Kidney tubule cell (primary cell): ENCODE measurements at regions not wholly inside any gene's neighbourhood (a gene's known extent, or its start where the extent isn't known, plus 50 kb on each side); places are given as distances from the start of the nearest gene placed in this dataset.
"Not testable (repeated sequence)": the region's sequence is repeated elsewhere in the genome, so short reads cannot be mapped to it uniquely, and the experiment has no call there.

Source experiments
- DNase-seq: peaks from one replicate; pipeline ENCODE4 v3.0.0-alpha.2; 2018; ENCODE audit warnings: low spot score

DNA sequence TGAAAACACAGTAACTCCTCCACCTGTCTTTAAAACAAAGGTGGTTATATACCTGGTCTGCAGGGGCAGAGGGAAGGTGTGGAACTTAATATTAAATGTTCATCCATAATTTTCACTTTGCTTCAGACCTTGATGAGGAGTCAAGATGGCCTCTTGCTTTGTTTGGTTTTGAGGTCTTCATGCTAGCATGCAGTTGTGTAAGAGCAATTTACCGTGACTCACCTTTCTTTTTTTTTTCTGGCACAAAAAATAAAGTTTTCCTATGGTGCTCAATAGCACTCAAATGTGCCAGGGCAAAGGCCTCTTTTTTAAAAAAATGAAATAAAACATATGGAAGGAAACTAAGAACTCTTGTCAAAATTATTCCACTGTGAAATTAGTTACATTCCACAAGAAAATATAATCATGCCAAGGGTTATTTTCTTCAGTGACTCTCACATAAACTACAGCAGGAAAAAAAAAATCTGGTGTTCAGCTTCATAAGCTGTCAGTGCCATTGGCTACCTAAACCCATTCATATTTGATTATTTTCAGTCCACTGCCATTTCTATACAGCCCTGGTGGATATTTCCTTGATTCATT is 128.2 kb downstream of the SLC7A11 start:
- DNase-seq: peak; percentile 45

GRCh38 chr4:138112890-138113289 is 129.3 kb downstream of the SLC7A11 start:
- DNase-seq: not testable (repeated sequence)

DNA sequence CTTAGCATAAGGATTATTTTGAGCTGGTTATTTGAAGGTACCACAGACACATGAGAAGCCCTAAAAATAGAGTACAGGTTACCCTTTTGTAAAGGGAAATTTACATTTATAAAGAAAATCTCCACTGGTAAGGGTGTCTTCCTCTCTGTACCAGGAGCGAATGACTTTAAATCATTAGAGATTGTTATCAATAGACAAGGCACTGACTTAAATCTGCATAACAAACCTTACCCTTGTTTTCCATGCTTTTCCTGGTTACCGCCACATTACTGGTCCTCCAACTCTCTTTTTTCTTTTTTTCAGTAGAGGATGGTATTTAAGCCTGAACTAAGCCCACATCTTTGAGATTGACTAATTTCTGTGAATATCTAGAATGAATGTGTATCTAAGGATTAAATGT is 129.8 kb downstream of the SLC7A11 start:
- no peak for DNase-seq

DNA sequence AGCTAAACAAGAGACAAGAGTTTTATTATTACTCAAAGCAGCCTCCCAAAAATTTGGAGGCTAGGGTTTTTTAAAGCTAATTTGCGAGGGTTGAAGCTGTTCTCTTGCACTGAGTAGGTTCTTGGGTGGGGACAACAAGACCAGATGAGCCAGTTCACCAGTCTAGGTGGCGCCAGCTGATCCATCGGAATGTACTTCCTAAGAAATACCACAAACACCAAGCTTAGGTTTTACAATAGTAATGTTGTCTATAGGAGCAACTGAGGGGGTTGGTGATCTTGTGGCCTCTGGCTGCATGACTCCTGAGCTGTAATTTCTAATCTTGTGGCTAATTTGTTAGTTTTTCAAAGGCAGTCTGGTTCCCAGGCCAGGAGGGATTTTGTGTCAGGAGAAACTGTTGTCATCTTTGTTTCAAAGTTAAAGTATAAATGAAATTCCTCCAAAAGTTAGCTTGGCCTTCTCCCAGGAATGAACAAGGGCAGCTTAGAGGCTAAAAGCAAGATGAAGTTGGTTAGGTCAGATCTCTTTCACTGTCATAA is 130.6 kb downstream of the SLC7A11 start:
- DNase-seq: peak; percentile 49

DNA sequence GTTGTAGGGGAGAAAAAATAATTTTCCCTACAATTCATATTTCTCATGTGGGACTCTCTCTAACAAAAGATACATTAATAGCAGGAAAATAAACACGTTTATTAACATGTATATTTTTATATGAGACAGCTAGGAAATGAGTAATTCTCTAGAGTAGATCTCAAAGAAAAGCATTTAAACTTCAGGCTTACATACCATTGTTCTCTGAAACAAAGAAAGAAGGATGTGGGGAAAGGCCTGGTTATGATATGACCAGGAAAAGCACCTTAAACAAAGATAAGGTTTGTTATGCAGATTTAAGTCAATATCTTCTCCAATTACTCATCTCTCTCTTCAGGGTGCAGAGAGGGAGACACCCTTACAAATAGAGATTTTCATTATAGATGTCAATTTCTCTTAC is 131.3 kb downstream of the SLC7A11 start:
- no peak for DNase-seq

DNA sequence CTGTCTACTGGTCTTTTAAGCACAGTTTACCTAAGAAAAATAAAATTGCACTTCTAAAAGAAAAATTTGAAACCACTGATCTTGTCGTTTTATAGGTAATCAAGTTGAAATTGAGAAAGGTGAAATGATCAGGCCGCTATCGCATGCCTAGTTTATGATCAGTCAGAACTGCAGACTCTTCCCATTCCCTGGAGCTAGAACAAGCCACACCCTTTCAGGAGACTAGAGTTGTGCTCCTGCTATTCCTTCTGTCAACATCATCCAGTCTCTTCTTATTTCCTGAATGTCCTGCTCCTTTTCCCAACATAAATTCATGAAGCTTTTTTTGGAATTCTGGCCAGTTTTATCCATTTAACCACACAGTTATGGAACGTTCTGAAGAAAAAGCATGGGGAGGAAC is 135.1 kb downstream of the SLC7A11 start:
- DNase-seq: no peak

- no peak for DNase-seq
Measured at GRCh38 chr4:138105331-138105730, 136.8 kb downstream of the SLC7A11 start.

DNA sequence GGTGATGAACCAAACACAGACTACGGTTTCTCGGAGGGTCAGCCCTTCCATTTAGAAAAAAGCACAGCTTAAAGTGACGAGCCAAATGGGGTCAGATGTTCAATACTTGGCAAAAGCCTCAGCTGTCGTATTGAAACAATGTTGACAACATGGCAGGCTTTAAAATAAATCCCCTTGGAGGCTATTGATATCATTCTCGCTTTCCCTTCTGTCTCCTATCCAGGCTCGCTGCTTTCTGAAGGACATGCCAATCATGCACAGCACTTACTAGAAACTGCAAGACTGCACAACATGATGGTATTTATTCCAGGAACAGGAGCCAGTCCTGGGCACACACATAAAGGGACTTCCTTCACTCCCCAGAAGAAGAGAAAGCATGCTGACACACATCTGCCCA is 137.9 kb downstream of the SLC7A11 start:
- DNase-seq: no peak

DNA sequence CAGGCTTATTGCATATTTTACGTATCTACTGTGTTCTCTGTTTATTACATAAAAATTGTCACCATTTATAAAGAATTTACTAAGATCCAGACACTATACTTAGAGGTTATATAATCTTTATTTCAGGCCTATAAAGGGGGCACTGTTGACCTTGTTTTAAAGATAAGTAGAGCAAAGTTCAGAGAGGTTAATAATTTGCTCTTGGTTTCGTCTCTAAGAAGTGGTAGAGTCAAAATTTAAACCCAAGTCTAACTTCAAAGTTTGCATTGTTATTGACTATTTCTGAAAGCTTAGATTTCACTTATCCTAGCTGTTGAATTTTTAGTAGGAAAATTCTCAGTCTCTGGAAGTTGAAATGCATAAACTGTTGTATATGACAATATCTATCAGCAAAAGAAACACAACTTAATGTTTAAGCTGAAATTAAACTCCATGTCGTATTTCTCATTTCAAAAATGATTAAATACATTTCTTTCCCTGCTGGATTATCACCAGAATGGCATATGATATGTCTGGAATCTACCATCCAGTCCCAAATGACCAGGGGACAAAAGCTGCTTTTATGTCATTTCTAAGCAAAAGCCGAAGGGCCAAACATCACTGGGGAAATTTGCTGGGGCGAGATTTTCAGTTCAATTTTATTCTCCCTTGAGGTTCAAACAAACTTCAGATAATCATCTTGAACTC is 138.4 kb downstream of the SLC7A11 start:
- no peak for DNase-seq

DNA sequence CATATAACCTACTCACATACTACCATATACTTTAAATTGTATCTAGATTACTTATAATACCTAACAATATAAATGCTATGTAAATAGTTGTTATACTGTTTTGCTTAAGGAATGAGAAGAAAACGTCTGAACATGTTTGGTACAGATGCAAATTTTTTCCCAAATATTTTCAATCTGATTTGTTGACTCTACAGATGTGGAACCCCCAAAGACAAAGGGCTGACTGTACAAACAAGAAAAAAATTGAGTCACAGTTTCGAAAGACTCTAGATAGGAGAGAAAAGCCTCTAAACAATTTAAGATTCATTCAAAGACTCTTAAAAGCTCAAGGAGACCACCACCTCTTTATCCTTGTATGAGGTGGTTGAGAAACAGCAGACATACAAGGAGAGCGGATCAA is 142.8 kb downstream of the SLC7A11 start:
- DNase-seq: no peak

DNA sequence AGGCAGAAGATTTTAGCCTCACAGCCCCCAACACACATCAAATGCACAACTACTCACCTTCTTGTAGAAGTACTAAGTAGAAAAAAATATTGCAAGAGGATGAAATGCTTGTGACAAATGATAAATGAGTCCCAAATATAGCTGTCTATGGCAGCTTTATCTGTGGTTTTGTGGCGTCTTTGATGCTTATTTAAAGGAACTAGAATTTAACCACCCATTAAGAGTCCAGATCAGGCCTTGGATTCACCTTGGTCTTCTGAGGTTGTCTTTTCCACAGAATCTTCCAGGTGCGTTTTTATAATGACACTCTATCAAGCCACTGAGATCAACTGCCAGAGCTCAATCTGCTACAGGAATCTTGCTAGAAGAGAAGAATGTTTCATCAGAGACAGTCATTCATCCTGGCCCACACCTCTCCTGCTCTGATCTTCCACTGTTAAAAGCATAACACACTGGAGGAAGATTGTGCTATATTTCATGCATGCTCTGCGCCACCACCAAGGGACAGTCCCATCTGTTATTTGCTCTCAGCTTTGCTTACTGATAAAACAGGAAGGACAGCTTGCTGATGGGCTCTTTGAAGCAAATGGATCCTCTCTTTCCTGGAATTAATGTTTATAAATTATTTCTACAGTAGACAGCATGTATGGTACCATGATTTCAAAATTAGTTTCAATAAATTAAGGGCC is 144.1 kb downstream of the SLC7A11 start:
- no peak for DNase-seq

- no peak for DNase-seq
Measured at GRCh38 chr4:138096384-138097062, 145.6 kb downstream of the SLC7A11 start.

DNA sequence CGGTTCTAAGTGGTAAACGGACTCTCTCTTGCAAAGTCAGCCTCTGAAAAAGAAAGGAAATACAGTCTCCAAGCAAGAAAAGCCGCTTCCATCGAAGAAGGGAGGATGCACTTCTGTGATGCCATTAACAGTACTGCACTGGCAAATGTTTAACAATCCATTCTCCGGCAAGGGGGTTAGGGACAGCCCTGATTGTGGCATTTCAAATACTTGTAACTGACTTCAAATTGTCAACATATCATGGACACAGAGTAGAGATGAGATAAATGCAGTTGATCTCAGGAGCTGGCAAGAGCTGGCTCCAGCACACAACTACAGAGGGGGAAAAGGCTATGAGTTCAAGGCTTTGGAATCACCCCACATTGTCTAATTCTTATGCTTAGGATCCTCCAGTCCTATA is 146.8 kb downstream of the SLC7A11 start:
- DNase-seq: no peak

DNA sequence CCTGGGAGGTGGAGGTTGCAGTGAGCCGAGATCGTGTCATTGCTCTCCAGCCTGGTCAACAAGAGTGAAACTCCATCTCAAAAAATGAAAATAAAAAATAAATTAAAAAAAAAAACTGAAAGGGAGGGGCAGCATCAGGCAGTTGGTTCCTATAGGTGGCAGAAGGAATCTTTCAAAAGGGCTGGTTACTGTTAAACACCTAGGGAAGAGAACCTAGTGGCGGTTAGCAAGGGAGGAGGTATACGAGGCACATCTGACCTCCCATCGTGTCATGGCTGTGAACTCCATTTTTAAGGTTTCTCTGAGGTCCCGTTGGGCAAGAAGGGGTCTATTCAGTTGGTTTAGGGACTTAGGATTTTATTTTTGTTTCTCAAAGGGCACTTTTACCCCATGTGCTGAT is 150.1 kb downstream of the SLC7A11 start:
- DNase-seq: no peak

GRCh38 chr4:138090918-138091676 is 151.1 kb downstream of the SLC7A11 start:
- DNase-seq: no peak

GRCh38 chr4:138090150-138090917 is 151.8 kb downstream of the SLC7A11 start:
- peak; percentile 83 for DNase-seq

DNA sequence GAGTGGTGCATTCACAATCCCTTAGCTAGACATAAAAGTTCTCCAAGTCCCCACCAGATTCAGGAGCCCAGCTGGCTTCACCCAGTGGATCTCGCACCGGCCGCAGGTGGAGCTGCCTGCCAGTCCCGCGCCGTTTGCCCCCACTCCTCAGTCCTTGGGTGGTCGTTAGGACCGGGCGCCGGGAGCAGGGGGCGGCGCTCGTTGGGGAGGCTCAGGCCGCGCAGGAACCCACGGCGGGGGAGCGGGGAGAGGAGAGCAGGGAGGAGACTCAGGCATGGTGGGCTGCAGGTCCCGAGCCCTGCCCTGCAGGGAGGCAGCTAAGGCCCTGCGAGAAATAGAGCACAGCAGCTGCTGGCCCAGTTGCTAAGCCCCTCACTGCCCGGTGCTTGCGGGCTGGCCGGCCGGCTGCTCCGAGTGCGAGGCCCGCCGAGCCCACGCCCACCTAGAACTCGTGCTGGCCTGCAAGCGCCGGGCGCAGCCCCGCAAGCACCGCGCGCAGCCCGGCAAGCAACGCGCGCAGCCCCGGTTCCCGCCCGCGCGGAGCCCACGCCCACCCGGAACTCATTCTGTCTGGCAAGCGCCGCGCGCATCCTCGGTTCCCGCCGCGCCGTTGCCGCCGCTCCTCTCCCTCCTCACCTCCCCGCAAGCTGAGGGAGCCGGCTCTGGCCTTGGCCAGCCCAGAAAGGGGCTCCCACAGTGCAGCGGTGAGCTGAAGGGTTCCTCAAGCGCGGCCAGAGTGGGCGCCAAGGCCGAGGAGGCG is 153.5 kb downstream of the SLC7A11 start:
- no peak for DNase-seq

DNA sequence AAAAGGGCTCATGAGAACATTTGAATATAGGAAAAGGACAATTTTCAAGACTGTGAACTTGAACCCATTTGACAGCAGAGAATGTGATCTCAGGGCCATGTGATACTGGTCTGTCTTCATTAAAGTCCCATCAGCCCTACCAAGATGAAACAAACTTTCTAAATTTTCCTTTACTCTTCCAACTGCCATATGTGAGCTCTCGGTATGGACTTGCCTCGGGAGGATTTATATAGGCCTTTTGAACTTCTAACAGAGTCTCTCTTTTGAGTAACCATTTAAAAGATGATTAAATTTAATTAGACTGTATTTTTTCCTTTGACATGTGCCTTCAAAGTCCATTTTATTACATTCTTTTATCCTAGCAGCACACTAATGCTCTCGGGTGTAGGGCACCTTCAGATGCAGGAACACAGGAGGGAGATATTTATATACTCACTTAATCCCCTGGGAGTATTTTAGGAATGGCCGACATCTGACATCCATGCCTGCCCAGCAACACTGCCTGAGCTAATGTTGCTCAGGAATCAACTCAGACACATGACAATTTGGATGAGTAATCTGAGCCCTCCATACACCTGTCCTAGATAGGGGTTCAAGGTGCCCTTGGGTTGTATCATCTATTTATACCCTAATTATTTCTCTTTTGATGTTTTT is 155.0 kb downstream of the SLC7A11 start:
- DNase-seq: no peak

DNA sequence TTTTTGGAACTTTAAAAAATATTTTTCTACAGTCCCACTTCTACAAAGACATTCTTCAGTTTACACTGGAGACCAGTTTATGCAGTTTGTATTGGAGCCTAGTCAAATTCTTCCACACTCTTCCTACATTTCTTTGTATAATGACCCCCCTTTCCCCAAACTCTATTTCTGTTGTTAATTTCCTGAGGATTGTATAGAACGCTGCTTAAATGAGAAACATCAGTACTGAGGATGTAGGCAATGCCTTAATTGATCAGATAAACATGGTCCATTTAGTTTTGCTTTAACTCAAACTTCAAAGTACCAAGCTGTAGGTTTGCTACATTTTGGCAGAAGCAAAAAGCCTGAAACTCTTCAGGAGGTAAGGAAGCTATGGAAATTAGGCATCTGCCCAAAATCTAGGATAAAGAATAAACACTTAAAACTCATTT is 155.5 kb downstream of the SLC7A11 start:
- DNase-seq: no peak
